GM12873 (cell line): ENCODE measurements at regions not wholly inside any gene's neighbourhood (a gene's known extent, or its start where the extent isn't known, plus 50 kb on each side); places are given as distances from the start of the nearest gene placed in this dataset.

ENCODE experiments used
- TF ChIP-seq, protein P1 (sequence below): IDR thresholded peaks from 2 replicates; pipeline ENCODE4 v1.5.1; 2012; ENCODE audit warnings: low read depth, mild to moderate bottlenecking, moderate library complexity, low read length, control low read depth; ENCODE audit not compliant: insufficient read depth; ENCODE audit errors: missing control alignments

DNA sequence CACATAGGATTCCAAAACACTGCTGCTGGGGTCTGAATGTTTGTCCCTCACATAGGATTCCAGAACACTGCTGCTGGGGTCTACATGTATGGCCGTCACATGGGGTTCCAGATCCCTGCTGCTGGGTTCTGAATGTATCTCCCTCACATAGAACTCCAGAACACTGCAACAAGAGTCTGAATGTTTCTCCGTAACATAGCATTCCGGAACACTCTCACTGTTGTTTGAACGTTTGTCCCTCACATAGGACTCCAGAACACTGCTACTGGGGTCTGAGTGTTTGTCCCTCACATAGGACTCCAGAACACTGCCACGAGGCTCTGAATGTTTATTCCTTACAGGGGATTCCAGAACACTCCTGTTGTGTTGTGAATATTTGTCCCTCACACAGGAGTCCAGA, 216.8 kb downstream of the FOXD4L6 start:
- TF ChIP-seq, protein P1, sequence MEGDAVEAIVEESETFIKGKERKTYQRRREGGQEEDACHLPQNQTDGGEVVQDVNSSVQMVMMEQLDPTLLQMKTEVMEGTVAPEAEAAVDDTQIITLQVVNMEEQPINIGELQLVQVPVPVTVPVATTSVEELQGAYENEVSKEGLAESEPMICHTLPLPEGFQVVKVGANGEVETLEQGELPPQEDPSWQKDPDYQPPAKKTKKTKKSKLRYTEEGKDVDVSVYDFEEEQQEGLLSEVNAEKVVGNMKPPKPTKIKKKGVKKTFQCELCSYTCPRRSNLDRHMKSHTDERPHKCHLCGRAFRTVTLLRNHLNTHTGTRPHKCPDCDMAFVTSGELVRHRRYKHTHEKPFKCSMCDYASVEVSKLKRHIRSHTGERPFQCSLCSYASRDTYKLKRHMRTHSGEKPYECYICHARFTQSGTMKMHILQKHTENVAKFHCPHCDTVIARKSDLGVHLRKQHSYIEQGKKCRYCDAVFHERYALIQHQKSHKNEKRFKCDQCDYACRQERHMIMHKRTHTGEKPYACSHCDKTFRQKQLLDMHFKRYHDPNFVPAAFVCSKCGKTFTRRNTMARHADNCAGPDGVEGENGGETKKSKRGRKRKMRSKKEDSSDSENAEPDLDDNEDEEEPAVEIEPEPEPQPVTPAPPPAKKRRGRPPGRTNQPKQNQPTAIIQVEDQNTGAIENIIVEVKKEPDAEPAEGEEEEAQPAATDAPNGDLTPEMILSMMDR: no peak

DNA sequence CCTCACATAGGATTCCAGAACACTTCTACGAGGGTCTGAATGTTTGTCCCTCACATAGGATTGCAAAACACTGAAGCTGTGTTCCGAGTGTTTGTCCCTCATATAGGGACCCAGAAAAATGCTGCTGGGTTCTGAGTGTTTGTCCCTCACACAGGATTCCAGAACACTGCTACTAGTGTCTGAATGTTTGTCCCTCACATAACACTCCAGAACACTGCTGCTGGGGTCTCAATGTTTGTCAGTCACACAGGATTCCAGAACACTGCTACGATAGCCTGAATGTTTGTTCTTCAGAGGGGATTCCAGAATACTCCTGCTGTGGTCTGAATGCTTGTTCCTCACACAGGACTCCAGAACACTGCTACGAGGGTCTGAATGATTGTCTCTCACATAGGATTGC, 218.7 kb downstream of the FOXD4L6 start:
- TF ChIP-seq, protein P1: no peak

DNA sequence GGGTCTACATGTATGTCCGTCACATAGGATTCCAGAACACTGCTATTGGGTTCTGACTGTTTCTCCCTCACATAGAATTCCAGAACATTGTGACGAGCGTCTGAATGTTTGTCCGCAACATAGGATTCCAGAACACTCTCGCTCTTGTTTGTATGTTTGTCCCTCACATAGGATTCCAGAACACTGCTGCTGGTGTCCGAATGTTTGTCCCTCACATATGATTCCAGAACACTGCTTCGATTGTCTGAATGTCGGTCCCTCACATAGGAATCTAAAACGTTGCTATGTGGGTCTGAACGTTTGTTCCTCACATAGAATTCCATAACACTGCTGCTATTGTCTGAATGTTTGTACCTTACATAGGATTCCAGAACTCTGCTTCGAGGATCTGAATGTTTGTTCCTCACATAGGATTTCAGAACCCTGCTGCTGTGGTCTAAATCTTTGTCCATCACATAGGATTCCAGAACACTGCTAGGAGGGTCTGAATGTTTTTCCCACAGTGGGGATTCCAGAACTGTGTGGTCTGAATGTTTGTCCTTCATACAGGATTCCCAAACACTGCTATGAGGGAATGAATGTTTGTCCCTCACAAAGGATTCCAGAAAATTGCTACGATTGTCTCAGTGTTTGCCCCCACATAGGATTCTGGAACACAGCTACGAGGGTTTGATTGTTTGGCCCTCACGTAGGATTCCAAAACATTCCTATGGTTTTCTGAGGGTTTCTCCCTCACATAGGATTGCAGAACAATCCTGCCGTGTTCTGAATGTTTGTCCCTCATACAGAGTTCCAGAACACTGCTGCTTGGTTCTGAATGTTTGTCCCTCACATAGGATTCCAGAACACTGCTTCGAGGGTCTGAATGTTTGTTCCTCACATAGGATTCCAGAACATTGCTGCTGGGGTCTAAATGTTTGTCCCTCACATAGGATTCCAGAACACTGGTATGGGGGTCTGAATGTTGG, 220.5 kb downstream of the FOXD4L6 start:
- TF ChIP-seq, protein P1: no peak

DNA sequence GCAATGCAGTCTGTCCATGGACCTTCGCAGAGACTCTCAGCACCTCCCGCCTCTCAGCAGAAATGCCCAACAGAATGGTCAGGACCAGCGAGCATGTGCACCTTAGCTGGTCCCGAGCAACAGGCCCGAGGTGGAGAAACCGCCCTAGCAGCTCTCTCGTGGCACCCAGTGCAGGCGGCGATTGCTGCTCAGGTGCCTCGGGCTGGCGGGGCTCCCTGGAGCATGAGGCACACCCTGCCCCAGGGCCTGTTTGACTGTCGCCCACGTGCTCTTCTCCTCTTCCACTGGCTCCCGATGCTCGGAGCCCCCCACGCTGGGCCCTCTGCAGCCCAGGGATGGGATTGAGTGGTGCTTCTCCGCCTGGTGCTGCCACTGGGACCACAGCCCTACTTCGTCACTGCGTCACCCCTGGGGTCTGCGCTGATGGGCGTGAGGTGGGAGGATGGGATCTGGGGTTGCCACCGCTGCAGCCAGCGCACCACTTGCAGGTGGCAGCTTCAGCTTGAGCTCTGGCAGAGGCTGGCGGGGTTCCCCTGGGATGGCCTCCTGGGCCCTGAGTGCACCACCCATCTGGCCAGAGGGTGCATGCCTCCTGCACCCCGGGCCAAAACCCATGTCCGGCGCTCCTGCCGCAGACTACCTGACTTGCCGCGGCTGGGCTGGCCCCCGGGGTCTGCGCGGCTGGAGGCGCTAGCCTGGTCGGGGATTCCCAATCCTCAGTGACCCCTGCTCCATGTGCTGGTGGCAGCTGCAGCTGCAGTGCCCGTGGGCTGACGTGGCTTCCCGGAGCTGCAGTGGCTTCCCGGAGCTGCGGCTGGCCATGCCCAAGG, 244.2 kb downstream of the FOXD4L6 start:
- TF ChIP-seq, protein P1: no peak
